Pancreas (tissue), 10 donors: ENCODE measurements at regions not wholly inside any gene's neighbourhood (a gene's known extent, or its start where the extent isn't known, plus 50 kb on each side); places are given as distances from the start of the nearest gene placed in this dataset.
A peak's percentile ranks its signal among the peaks of the same experiment; 100 is the strongest.

Experiments
- ATAC-seq, 4 donors: fragments of 200-7000 bp; cut with Tn5 transposase; one replicate each; pipeline versions ENCODE4 v1.8.0 to v1.9.1; 2020; ENCODE audit warnings: mild to moderate bottlenecking in 4 of 4, moderate library complexity in 4 of 4
- DNase-seq, 6 donors: peaks; one replicate each; pipeline ENCODE4 v3.0.0-alpha.2; 2020
- FAIRE-seq: peaks from 2 replicates; lab custom pipeline; 2012; peaks lifted over from hg19 to GRCh38; lab: Jason Lieb, UNC
- H3K27ac ChIP-seq, 4 donors: fragments of 200-600 bp; sonication (generic); 1 replicate in 3 of 4; 2 replicates in 1 of 4; pipeline versions ENCODE4 v1.5.0 to v1.8.0; 2020
- H3K27me3 ChIP-seq, 4 donors: fragments of 200-600 bp; one replicate each; pipeline ENCODE4 v1.8.0; 2021
- H3K36me3 ChIP-seq, 3 donors: fragments of 200-600 bp; sonication (generic) in 1 of 3; one replicate each; pipeline versions ENCODE4 v1.5.0 to v1.8.0; 2020 to 2021
- H3K4me1 ChIP-seq, 3 donors: fragments of 200-600 bp; one replicate each; pipeline ENCODE4 v1.8.0; 2021
- H3K4me3 ChIP-seq, 4 donors: fragments of 200-600 bp; sonication (generic) in 2 of 4; one replicate each; pipeline versions ENCODE4 v1.5.0 to v1.8.0; 2020 to 2021
- H3K9me3 ChIP-seq, 4 donors: fragments of 200-600 bp; one replicate each; pipeline ENCODE4 v1.8.0; 2021
- CTCF ChIP-seq, 4 donors: fragments of 200-600 bp; sonication (generic) in 3 of 4; IDR thresholded peaks; one replicate each; pipeline versions ENCODE4 v1.5.0 to v1.8.0; 2021; ENCODE audit warnings: antibody characterized with exemption in 4 of 4
- WGBS, 2 donors: extraction: QIAGEN DNeasy Blood & Tissue Kit; methylation state at CpG; one replicate each; pipeline ENCODE4 v1.1.7; 2013; 5-methylcytosine and 5-hydroxymethylcytosine counted together
- intact Hi-C, 3 donors: fragments of 100-400 bp; cut with DNase I; formaldehyde crosslinking; loops; one replicate each; pipeline versions ENCODE4 v1.11.1 to v1.14.2; 2022
- donor health status: healthy with polysubstance abuse.
- donor health status: DM: no; HTN: no; CAD: no; lungs with moderate emphysema.
- donor health status: DM: no; HTN: no; CAD: no.
- donor health status: control.
- donor health status: control.
- donor health status: Bipolar disorder and iron deficiency.
- donor health status: DM: yes; HTN: yes; CAD: no.
- donor health status: DM: no; HTN: no; CAD: no.
- donor health status: DM: no; HTN: no; CAD: no.
- donor health status: DM: yes; HTN: yes; CAD: no.

GRCh38 chr5:97658116-97658900 lies 475.3 kb upstream of the RIOK2 start:
- 33 to 41% methylated on average over 4 of the region's 4 CpGs for WGBS, 2 donors
- Histone ChIP-seq H3K27me3 (no peaks in the 10 kb centered on the region), H3K9me3 (no peaks in the 10 kb centered on the region), H3K4me1 (no peaks in the 10 kb centered on the region), H3K36me3 (no peaks in the 10 kb centered on the region), H3K4me3 (no peak overlapping the region), H3K27ac (no peak overlapping the region)
- ATAC-seq: peak in 1 of 4 donors; percentile 30
- DNase-seq: no peak
- no peak for TF ChIP-seq CTCF (IDR thresholded peaks at IDR 0.05)
- no peak for FAIRE-seq
- intact Hi-C loops: no loop called here

GRCh38 chr5:97666783-97667182 lies 483.7 kb upstream of the RIOK2 start:
- Histone ChIP-seq H3K4me3 (no peak overlapping the region), H3K9me3 (no peaks in the 10 kb centered on the region), H3K36me3 (no peaks in the 10 kb centered on the region), H3K27ac (no peak overlapping the region), H3K4me1 (no peaks in the 10 kb centered on the region), H3K27me3 (no peaks in the 10 kb centered on the region)
- intact Hi-C loops: no loop called here
- ATAC-seq (no peak), DNase-seq (no peak), FAIRE-seq (no peak)
- 65 to 70% methylated on average over 2 of the region's 2 CpGs for WGBS, 2 donors
- TF ChIP-seq CTCF (IDR thresholded peaks at IDR 0.05): no peak

GRCh38 chr5:97670447-97670846 lies 487.4 kb upstream of the RIOK2 start:
- no peak for FAIRE-seq
- H3K4me3 ChIP-seq: no peak overlapping the region
- intact Hi-C loops: no loop called here
- no peaks in the 10 kb centered on the region for H3K27me3 ChIP-seq
- no peak for TF ChIP-seq CTCF (IDR thresholded peaks at IDR 0.05)
- no peak for ATAC-seq
- H3K4me1 ChIP-seq: no peaks in the 10 kb centered on the region
- H3K9me3 ChIP-seq: no peaks in the 10 kb centered on the region
- DNase-seq: no peak
- H3K36me3 ChIP-seq: no peaks in the 10 kb centered on the region
- no peak overlapping the region for H3K27ac ChIP-seq

- ATAC-seq: no peak
- H3K9me3 ChIP-seq: no peaks in the 10 kb centered on the region
- DNase-seq: no peak
- no peak overlapping the region for H3K4me3 ChIP-seq
- intact Hi-C loops: no loop called here
- H3K27me3 ChIP-seq: no peaks in the 10 kb centered on the region
- H3K27ac ChIP-seq: no peak overlapping the region
- TF ChIP-seq CTCF (IDR thresholded peaks at IDR 0.05): no peak
- H3K4me1 ChIP-seq: no peaks in the 10 kb centered on the region
- no peak for FAIRE-seq
- WGBS, 2 donors: 68 to 81% methylated on average over 3 of the region's 3 CpGs
- H3K36me3 ChIP-seq: no peaks in the 10 kb centered on the region
Measured at GRCh38 chr5:97676608-97677007, 493.6 kb upstream of the RIOK2 start.

GRCh38 chr5:97694091-97694490 lies 511.0 kb upstream of the RIOK2 start:
- TF ChIP-seq CTCF (IDR thresholded peaks at IDR 0.05): no peak
- 78 to 80% methylated on average over 4 of the region's 4 CpGs for WGBS, 2 donors
- intact Hi-C loops: no loop called here
- H3K4me1 ChIP-seq: no peaks in the 10 kb centered on the region
- DNase-seq (no peak), ATAC-seq (no peak), FAIRE-seq (no peak)
- H3K36me3 ChIP-seq: no peaks in the 10 kb centered on the region
- H3K4me3 ChIP-seq: no peak overlapping the region
- H3K27me3 ChIP-seq: no peaks in the 10 kb centered on the region
- no peak overlapping the region for H3K27ac ChIP-seq
- H3K9me3 ChIP-seq: no peaks in the 10 kb centered on the region
